ENCODE measurements at regions not wholly inside any gene's neighbourhood (a gene's known extent, or its start where the extent isn't known, plus 50 kb on each side); places are given as distances from the start of the nearest gene placed in this dataset.

- TF ChIP-seq FOXC1 (CRISPR knock-in tag; IDR thresholded peaks at IDR 0.05; ENCODE audit: borderline replicate concordance) (no peak), DRAP1 (CRISPR knock-in tag; IDR thresholded peaks at IDR 0.05) (no peak), STAT5B (CRISPR knock-in tag; IDR thresholded peaks at IDR 0.05) (no peak), JUN (CRISPR knock-in tag; IDR thresholded peaks at IDR 0.05) (no peak)
Observed at GRCh38 chr16:65790768-65791167, 575.7 kb upstream of the CDH5 start.
